DMS79 (cell line): ENCODE measurements at regions not wholly inside any gene's neighbourhood (a gene's known extent, or its start where the extent isn't known, plus 50 kb on each side); places are given as distances from the start of the nearest gene placed in this dataset.
A peak's percentile ranks its signal among the peaks of the same experiment; 100 is the strongest.
"Not testable (repeated sequence)": the region's sequence is repeated elsewhere in the genome, so short reads cannot be mapped to it uniquely, and the experiment has no call there.

Experiments used
- DNase-seq: peaks from one replicate; lab custom pipeline; 2025; lab: John Stamatoyannopoulos, UW

- no peak for DNase-seq
Observed at GRCh38 chr14:29982171-29982570, 54.5 kb upstream of the PRKD1 start.

- no peak for DNase-seq
Observed at GRCh38 chr14:29982993-29983392, 55.3 kb upstream of the PRKD1 start.

GRCh38 chr14:29990344-29990857 is 62.8 kb upstream of the PRKD1 start:
- DNase-seq, result not testable (repeated sequence)

- no peak for DNase-seq
Observed at GRCh38 chr14:29990993-29991392, 63.3 kb upstream of the PRKD1 start.

GRCh38 chr14:29993143-29993542 is 65.5 kb upstream of the PRKD1 start:
- DNase-seq, result no peak

- DNase-seq, result no peak
Observed at GRCh38 chr14:29999013-29999539, 71.4 kb upstream of the PRKD1 start.

GRCh38 chr14:30002859-30003258 is 75.2 kb upstream of the PRKD1 start:
- no peak for DNase-seq

GRCh38 chr14:30005114-30005808 is 77.6 kb upstream of the PRKD1 start:
- DNase-seq, result peak; percentile 87

- no peak for DNase-seq
Observed at GRCh38 chr14:30006695-30007094, 79.0 kb upstream of the PRKD1 start.

- no peak for DNase-seq
Observed at GRCh38 chr14:30015489-30015888, 87.8 kb upstream of the PRKD1 start.

- no peak for DNase-seq
Observed at GRCh38 chr14:30016002-30016401, 88.4 kb upstream of the PRKD1 start.

GRCh38 chr14:30017370-30017993 is 89.8 kb upstream of the PRKD1 start:
- no peak for DNase-seq

- no peak for DNase-seq
Observed at GRCh38 chr14:30020271-30020670, 92.6 kb upstream of the PRKD1 start.

- DNase-seq, result no peak
Observed at GRCh38 chr14:30020687-30021086, 93.0 kb upstream of the PRKD1 start.

- DNase-seq, result not testable (repeated sequence)
Observed at GRCh38 chr14:30023350-30023749, 95.7 kb upstream of the PRKD1 start.

GRCh38 chr14:30034152-30034551 is 106.5 kb upstream of the PRKD1 start:
- no peak for DNase-seq

- no peak for DNase-seq
Observed at GRCh38 chr14:30035361-30035760, 107.7 kb upstream of the PRKD1 start.

- DNase-seq, result no peak
Observed at GRCh38 chr14:30045720-30046119, 118.1 kb upstream of the PRKD1 start.

- DNase-seq, result no peak
Observed at GRCh38 chr14:30053103-30053502, 125.5 kb upstream of the PRKD1 start.

- no peak for DNase-seq
Observed at GRCh38 chr14:30054201-30054600, 126.6 kb upstream of the PRKD1 start.

- DNase-seq, result no peak
Observed at GRCh38 chr14:30058401-30058800, 130.8 kb upstream of the PRKD1 start.

GRCh38 chr14:30063746-30064145 is 136.1 kb upstream of the PRKD1 start:
- DNase-seq, result no peak

- DNase-seq, result no peak
Observed at GRCh38 chr14:30064454-30064853, 136.8 kb upstream of the PRKD1 start.
